G401 (cell line): ENCODE measurements at regions not wholly inside any gene's neighbourhood (a gene's known extent, or its start where the extent isn't known, plus 50 kb on each side); places are given as distances from the start of the nearest gene placed in this dataset.

Source experiments
- DNase-seq: peaks from one replicate; pipeline ENCODE4 v3.0.0-alpha.2; 2015; ENCODE audit warnings: low spot score
- in situ Hi-C: cut with HindIII; loops from 2 replicates; pipeline ENCODE4 v1.10.0; 2016; ENCODE audit warnings: low sequenced_read_pairs, mixed read lengths

DNA sequence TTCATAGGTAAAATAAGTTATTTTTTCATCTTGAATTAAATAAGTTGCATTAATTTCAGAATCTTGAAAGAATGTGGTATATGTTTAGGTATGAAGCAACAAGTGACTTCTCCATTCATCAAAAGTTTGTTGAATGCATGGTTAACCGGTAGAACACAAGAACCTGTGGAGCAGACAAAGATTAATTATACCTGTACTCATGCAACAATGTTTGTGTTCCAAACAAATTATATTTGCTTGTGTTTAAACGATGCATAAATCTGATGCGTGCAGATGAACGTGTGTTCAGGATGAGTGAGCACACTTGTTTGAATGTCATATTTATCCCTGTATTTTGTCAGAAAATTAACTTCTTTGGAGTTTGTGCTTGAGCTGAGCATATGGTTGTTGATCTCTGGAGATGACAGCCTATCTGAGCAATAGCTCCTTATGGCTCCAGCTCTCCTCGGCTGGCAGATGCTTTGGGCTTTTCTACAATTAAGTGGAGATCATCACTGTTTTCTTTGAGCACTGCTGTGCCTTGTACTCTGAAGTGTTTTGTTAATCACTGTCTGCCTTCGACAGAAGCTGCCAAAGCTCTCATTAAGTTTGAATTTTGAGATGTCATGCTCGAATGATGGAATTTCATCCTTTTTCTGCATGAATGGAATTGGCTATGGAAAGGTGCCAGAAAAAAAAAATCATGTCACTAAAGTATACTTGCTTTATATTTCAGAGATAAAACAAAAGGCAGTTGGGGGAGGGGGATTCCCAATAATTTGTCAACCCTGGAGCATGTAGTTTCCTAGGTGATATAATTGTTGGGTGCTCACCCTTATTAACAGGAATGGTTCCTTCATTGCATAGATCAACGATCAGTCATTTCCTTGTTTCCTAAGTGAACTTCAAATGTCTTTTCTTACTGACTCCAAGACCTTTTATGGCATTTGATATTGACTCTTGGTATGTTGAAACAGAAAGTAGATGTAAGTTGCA, 502.5 kb upstream of the ARRDC3 start:
- DNase-seq: no peak
- in situ Hi-C loops: no loop called here

GRCh38 chr5:91884036-91884435, 500.9 kb upstream of the ARRDC3 start:
- in situ Hi-C loops: no loop called here
- DNase-seq: no peak

DNA sequence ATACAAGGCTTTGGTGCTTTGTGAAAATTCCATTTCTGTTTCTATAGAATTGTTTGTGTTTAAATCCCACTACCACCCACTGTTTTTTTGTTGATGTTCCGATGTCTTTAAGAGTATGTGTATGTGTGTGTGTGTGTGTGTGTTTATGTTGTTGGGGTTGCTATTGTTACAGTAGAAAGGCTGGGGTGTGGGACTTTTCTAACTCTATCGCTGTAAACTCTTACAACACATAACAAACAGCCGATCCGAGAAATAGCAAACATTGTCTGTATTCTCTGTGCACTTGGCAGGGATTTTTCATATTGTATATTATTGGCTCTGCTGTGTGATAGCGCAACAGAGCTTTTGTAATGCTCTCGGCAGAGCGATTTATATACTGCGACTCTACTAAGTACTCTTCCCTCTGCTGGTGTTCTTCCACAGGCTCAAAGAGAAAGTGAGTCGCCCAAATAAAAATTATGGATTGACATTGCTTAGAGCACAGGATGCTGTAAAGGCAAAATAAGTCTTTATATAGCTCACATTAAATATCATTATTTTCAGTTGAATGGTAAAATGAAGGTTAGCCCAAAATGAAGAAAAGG, 492.2 kb upstream of the ARRDC3 start:
- in situ Hi-C loops: no loop called here

DNA sequence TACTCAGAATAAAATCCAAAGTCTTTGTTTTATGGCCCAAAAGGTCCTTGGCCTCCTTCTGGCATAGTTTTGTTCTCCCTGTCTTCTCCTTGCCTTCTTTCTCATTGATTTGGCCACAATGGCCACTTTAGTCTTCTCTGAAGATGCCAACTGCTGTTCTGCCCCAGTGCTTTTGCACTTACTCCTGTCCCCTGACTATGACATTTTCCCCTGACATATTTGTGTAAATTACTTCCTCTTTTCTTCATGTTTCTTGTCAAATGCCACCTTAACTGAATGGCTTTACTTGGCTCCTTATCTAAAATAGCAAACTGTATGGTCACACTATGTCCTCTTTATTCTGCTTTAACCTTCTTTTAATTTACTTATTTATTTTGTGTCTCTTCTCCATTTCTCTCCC, 484.7 kb upstream of the ARRDC3 start:
- in situ Hi-C loops: no loop called here

More for the DNA sequence above, 492.2 kb upstream of the ARRDC3 start:
- no peak for DNase-seq

DNA sequence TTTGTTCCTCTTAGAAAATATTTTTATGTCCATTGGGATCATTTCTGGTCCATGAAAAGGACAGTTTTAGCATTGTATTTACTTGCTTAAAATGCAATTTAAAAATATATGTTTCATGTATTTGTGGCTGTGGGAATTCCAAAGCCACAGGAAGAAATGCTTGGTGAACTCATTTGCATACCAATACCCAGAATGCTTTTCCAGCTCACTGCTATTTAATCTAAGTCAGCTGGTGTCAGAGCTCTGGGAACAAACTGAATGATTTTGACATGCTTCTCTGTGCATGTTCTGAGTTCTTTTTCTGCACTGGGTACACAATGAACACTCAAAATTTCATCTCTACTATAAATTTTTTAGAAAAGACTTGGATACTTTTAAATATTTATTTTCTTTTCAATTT, 482.8 kb upstream of the ARRDC3 start:
- in situ Hi-C loops: no loop called here
- DNase-seq: no peak

More for the DNA sequence above, 484.7 kb upstream of the ARRDC3 start:
- DNase-seq: no peak

- peak; percentile 8 for DNase-seq
- in situ Hi-C loops: no loop called here
These were observed 481.8 kb upstream of the ARRDC3 start for GRCh38 chr5:91864962-91865361.

DNA sequence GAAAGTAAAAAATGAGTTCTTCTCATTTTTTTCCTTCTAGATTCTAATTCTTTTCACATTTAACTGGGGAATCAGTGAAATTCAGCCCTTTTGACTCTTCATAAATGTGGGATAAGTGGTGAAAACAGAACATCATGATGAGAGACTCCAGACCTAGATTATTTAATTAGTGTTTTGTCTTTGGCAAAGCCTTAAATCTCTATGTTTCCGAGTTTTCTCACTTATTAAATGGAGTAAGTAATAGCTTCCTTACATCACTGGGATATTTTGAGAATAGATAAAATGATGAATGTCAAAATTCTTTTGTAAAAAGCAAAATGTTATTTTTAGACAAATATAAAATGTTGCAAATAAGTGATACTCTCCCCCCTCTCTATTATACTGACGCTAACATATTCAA, 468.6 kb upstream of the ARRDC3 start:
- in situ Hi-C loops: no loop called here
- DNase-seq: no peak

- in situ Hi-C loops: no loop called here
These were observed 466.9 kb upstream of the ARRDC3 start for GRCh38 chr5:91850031-91850430.

GRCh38 chr5:91849069-91849468, 466.0 kb upstream of the ARRDC3 start:
- DNase-seq: no peak
- in situ Hi-C loops: no loop called here

More at GRCh38 chr5:91850031-91850430, 466.9 kb upstream of the ARRDC3 start:
- no peak for DNase-seq

DNA sequence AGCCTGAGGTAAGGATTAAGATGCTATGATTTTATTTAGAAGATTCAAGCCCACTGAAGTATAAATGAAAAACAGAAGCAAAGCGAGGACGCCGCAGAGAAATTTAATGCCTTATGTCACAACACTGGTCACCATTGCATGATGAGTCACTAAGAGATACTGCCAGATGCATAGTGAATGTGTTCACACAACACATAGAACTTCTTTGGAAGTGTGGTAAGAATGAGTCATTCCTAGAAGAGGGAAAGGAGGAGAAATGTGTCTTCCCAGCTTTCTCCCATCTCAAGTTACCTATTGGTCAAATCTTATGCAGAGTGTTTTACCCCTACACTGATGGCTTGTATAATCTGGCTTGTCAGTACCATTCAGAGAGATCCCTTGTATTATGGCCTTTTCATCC, 465.3 kb upstream of the ARRDC3 start:
- in situ Hi-C loops: no loop called here
- DNase-seq: no peak

GRCh38 chr5:91841423-91841822, 458.3 kb upstream of the ARRDC3 start:
- in situ Hi-C loops: no loop called here
- no peak for DNase-seq

DNA sequence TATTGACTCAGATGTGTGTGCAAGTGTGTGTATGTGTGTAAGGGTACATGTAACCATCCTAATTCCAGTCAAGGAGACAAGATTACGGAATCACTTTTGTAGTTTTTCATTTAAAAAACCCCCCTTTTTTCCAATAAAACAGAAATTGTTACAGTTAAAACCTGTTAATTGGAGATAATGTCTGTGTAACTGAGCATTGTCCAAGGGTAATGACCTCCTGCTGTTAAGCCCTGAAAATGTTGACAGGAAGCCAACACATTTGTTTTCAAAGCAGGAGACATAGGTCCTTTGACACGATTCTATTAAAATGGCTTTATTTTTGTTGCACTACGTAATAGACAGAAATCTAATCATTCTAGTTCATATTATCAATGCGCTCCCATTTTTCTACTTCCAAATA, 457.3 kb upstream of the ARRDC3 start:
- DNase-seq: peak; percentile 13
- in situ Hi-C loops: no loop called here

DNA sequence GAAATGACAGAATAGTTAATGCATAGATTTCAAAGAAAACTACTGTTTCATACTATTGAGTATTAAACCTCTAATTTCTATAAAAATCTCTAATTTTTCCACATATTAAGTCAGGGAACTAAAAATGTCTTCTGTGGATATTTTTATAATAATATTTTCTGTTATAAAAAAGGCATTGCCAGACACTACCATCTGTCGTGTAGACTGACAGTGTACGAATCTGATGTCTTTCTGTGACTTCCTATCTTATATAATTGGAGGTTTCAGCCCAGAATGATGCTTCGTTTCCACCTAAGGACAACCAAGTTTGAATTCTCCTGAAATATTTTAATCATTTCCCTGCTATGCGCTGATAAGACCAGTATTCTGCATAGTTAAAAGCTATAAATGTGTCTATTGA, 456.6 kb upstream of the ARRDC3 start:
- DNase-seq: no peak

DNA sequence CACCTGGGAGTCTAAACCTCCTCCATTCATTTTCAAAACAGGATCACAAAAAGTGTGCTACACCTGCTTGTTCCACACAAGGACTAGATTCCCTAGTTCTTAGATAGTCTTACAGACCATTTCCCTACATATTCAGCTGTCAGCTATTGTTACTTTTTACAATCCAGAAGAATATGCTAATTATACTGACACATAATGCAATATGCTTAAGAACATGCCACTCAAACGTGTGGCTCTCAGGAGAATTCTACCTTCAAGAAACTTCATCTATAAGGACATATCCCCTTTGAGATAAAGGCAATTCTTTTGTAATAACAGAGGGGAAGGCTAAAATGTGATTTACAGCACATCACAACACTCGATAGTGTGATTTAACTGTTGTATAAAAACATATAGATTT, 456.1 kb upstream of the ARRDC3 start:
- in situ Hi-C loops: no loop called here
- DNase-seq: no peak

More for the DNA sequence above, 456.6 kb upstream of the ARRDC3 start:
- in situ Hi-C loops: no loop called here

GRCh38 chr5:91830361-91830953, 447.3 kb upstream of the ARRDC3 start:
- DNase-seq: no peak
- in situ Hi-C loops: no loop called here

- no peak for DNase-seq
- in situ Hi-C loops: no loop called here
These were observed 442.5 kb upstream of the ARRDC3 start for GRCh38 chr5:91825618-91826017.

DNA sequence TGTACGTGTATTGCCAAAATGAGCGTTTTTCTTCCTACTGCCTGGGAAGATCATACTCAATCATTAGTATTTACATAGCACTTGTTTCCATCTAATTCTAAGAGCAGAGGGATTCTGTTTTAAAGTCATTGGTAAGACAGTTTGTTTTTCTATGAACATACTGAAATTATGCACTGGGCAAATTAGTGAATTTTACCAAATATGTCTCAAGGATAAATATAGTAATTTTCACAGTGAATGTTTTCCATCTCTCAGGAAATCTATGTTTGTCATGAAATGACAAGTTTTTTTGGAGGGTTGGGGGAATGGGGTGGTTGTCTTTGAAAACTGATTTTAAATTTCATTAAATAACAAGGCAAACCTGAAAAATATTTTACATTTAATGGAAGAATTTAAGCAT, 441.3 kb upstream of the ARRDC3 start:
- in situ Hi-C loops: no loop called here
- DNase-seq: no peak

DNA sequence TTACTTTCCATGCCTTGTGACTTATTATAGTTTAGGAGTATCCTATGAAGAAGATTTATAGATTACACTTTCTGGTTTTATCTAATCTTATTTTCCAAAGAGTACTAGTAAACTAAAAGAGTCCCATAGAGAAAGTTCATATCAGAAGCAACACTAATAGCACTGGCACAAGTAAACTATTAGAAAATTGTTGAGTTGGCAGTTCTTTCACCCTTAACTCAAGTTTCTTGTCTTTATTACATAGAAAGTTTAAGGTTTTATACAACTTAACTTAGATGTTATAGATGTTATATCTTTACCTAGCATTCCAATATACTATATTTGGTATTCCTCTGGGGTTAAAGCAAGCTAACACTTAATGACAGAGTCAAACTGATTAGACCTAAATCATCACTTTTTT, 437.8 kb upstream of the ARRDC3 start:
- no peak for DNase-seq
- in situ Hi-C loops: no loop called here

DNA sequence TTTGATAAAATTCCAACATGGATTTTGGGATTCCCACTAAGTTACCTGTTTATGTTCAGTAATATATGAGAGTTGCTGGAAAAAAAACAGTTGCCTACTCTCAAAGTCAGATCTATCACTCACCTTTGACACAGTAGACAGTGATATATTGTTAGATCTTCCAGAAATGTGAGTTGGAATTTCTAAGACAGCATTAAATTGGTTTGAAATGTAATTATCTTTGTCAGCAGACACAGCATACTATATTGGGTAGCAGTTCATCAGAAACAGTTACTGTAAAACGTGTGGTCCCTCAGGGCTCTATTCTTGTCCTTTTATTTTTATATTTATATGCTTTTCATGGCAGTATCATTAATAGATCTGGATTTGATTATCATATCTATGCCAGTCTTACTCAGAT, 433.6 kb upstream of the ARRDC3 start:
- in situ Hi-C loops: no loop called here
- no peak for DNase-seq

DNA sequence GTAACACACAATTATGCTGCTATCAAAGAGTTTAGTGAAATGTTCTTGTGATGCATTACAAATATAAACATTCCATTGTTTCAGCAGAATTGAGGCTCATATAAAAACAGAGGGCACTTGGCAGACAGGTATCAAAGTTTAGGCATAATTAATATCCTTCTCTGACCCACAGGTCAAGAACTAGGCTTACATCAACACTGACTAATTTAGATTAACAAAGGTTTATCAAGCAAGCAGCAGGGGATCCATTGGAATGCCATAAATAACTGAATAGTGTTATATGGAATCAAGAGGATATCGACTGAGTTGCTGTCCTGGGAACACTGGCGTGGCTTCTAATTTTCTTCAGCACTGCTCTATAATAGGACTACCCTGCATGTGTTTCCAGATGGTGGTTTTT, 414.5 kb upstream of the ARRDC3 start:
- no peak for DNase-seq
- in situ Hi-C loops: no loop called here
